MM.1S (cell line): ENCODE measurements at regions not wholly inside any gene's neighbourhood (a gene's known extent, or its start where the extent isn't known, plus 50 kb on each side); places are given as distances from the start of the nearest gene placed in this dataset.

ENCODE experiments used
- DNase-seq: peaks from one replicate; pipeline ENCODE4 v3.0.0-alpha.2; 2015
- H2AFZ ChIP-seq: fragments of 300-600 bp; sonication (generic); 2 replicates; pipeline ENCODE4 v1.6.0; 2016; ENCODE audit warnings: antibody characterized with exemption, low read length
- H3F3A ChIP-seq: fragments of 300-600 bp; sonication (generic); 2 replicates; pipeline ENCODE4 v1.6.1; 2016; ENCODE audit warnings: mild to moderate bottlenecking, antibody characterized with exemption, low read length, moderate library complexity, mixed read lengths; ENCODE audit not compliant: insufficient read depth
- H3K27ac ChIP-seq: fragments of 300-600 bp; sonication (generic); 2 replicates; pipeline ENCODE4 v1.5.1; 2016; ENCODE audit warnings: mild to moderate bottlenecking, low read length
- H3K27me3 ChIP-seq: fragments of 300-600 bp; sonication (generic); replicated peaks from 2 replicates; pipeline ENCODE4 v1.6.0; 2016; ENCODE audit warnings: low read length; ENCODE audit not compliant: insufficient read depth
- H3K36me3 ChIP-seq: fragments of 300-600 bp; sonication (generic); replicated peaks from 2 replicates; pipeline ENCODE4 v1.6.1; 2016; ENCODE audit warnings: mild to moderate bottlenecking, low read length, mixed read lengths; ENCODE audit not compliant: insufficient read depth
- H3K4me1 ChIP-seq: fragments of 300-600 bp; sonication (generic); 2 replicates; pipeline ENCODE4 v1.6.1; 2016; ENCODE audit warnings: low read length, mixed read lengths
- H3K4me2 ChIP-seq: fragments of 300-600 bp; sonication (generic); 2 replicates; pipeline ENCODE4 v1.6.0; 2016; ENCODE audit warnings: low read depth, low read length
- H3K4me3 ChIP-seq: fragments of 300-600 bp; sonication (generic); 2 replicates; pipeline ENCODE4 v1.5.1; 2016; ENCODE audit warnings: low read length, mixed read lengths
- H3K79me2 ChIP-seq: fragments of 300-600 bp; sonication (generic); 2 replicates; pipeline ENCODE4 v1.6.1; 2016; ENCODE audit warnings: mixed run types, low read length, mixed read lengths
- H3K9ac ChIP-seq: fragments of 300-600 bp; sonication (generic); 2 replicates; pipeline ENCODE4 v1.6.1; 2016; ENCODE audit warnings: low read length, mixed read lengths
- H3K9me2 ChIP-seq: fragments of 300-600 bp; sonication (generic); replicated peaks from 2 replicates; pipeline ENCODE4 v1.6.1; 2016; ENCODE audit warnings: mild to moderate bottlenecking, low read length, mixed read lengths; ENCODE audit not compliant: insufficient read depth
- H3K9me3 ChIP-seq: fragments of 300-600 bp; sonication (generic); replicated peaks from 2 replicates; pipeline ENCODE4 v1.6.1; 2016; ENCODE audit warnings: mild to moderate bottlenecking, low read length, mixed read lengths; ENCODE audit not compliant: insufficient read depth
- H4K20me1 ChIP-seq: fragments of 300-600 bp; sonication (generic); 2 replicates; pipeline ENCODE4 v1.6.1; 2016; ENCODE audit warnings: mild to moderate bottlenecking, low read length, moderate library complexity, mixed read lengths; ENCODE audit not compliant: insufficient read depth
- CTCF ChIP-seq: fragments of 300-600 bp; sonication (generic); IDR thresholded peaks from 2 replicates; pipeline ENCODE4 v1.5.1; 2016; ENCODE audit warnings: antibody characterized with exemption, low read length, mixed read lengths
- EZH2 ChIP-seq: fragments of 300-600 bp; sonication (generic); optimal IDR thresholded peaks from 2 replicates; pipeline ENCODE3; 2017; ENCODE audit warnings: low read depth, mild to moderate bottlenecking, antibody characterized with exemption, low read length, mixed read lengths
- EZH2phosphoT487 ChIP-seq: fragments of 300-600 bp; sonication (generic); IDR thresholded peaks from 2 replicates; pipeline ENCODE4 v1.6.1; 2018; ENCODE audit warnings: antibody characterized with exemption, low read length

- no peak overlapping the region for H3K4me3 ChIP-seq
- no peak overlapping the region for H3K27ac ChIP-seq
- no peak overlapping the region for H3K4me2 ChIP-seq
- H3K36me3 ChIP-seq, result no peaks in the 10 kb centered on the region
- no peaks in the 10 kb centered on the region for H3K79me2 ChIP-seq
- no peaks in the 10 kb centered on the region for H3K4me1 ChIP-seq
- TF ChIP-seq CTCF, result no peak
- TF ChIP-seq EZH2phosphoT487, result no peak
- no peak for DNase-seq
- H3K9ac ChIP-seq, result no peak overlapping the region
- H3K9me2 ChIP-seq, result no peaks in the 10 kb centered on the region
- no peaks in the 10 kb centered on the region for H3K27me3 ChIP-seq
- H3K9me3 ChIP-seq, result no peaks in the 10 kb centered on the region
- H3F3A ChIP-seq, result no peaks in the 10 kb centered on the region
- H4K20me1 ChIP-seq, result no peaks in the 10 kb centered on the region
- no peak overlapping the region for H2AFZ ChIP-seq
Observed at GRCh38 chr7:96605045-96605716, 104.5 kb downstream of the SEM1 start.

- Histone ChIP-seq H3F3A (no peaks in the 10 kb centered on the region), H3K27me3 (no peaks in the 10 kb centered on the region), H4K20me1 (no peaks in the 10 kb centered on the region), H3K9me2 (no peaks in the 10 kb centered on the region), H3K4me3 (no peak overlapping the region), H3K9ac (no peak overlapping the region), H3K79me2 (no peaks in the 10 kb centered on the region), H3K4me1 (no peaks in the 10 kb centered on the region), H3K27ac (no peak overlapping the region), H2AFZ (no peak overlapping the region), H3K36me3 (no peaks in the 10 kb centered on the region), H3K9me3 (no peaks in the 10 kb centered on the region), H3K4me2 (no peak overlapping the region)
- TF ChIP-seq EZH2 (no peak), CTCF (no peak), EZH2phosphoT487 (no peak)
- no peak for DNase-seq
Observed at GRCh38 chr7:96599288-96599936, 110.2 kb downstream of the SEM1 start.

- H3K27ac ChIP-seq, result no peak overlapping the region
- no peaks in the 10 kb centered on the region for H3K79me2 ChIP-seq
- H3F3A ChIP-seq, result no peaks in the 10 kb centered on the region
- no peaks in the 10 kb centered on the region for H3K9me3 ChIP-seq
- H3K9me2 ChIP-seq, result no peaks in the 10 kb centered on the region
- no peaks in the 10 kb centered on the region for H3K4me1 ChIP-seq
- no peak overlapping the region for H3K9ac ChIP-seq
- no peaks in the 10 kb centered on the region for H3K36me3 ChIP-seq
- no peaks in the 10 kb centered on the region for H3K27me3 ChIP-seq
- no peak for DNase-seq
- no peaks in the 10 kb centered on the region for H4K20me1 ChIP-seq
- H2AFZ ChIP-seq, result no peak overlapping the region
- H3K4me2 ChIP-seq, result no peak overlapping the region
- no peak overlapping the region for H3K4me3 ChIP-seq
- no peak for TF ChIP-seq CTCF
- no peak for TF ChIP-seq EZH2
- TF ChIP-seq EZH2phosphoT487, result no peak
Observed at GRCh38 chr7:96598421-96598820, 111.2 kb downstream of the SEM1 start.
